Trophoblast cell (in vitro differentiated cells and primary cell): ENCODE measurements at regions not wholly inside any gene's neighbourhood (a gene's known extent, or its start where the extent isn't known, plus 50 kb on each side); places are given as distances from the start of the nearest gene placed in this dataset.
"Not testable (repeated sequence)": the region's sequence is repeated elsewhere in the genome, so short reads cannot be mapped to it uniquely, and the experiment has no call there.

Experiments
- DNase-seq, 2 donors: peaks; one replicate each; pipeline ENCODE4 v3.0.0-alpha.2; 2016
- H2AFZ ChIP-seq: 2 replicates; pipeline ENCODE4 v1.6.1; 2013; ENCODE audit warnings: low read length, moderate library complexity, mild to moderate bottlenecking; ENCODE audit not compliant: insufficient read depth, poor library complexity
- H2AK5ac ChIP-seq: 2 replicates; pipeline ENCODE4 v1.6.1; 2013; ENCODE audit warnings: mild to moderate bottlenecking, low read length
- H2BK120ac ChIP-seq: 2 replicates; pipeline ENCODE4 v1.6.1; 2013; ENCODE audit warnings: low read length, mild to moderate bottlenecking, moderate library complexity; ENCODE audit not compliant: insufficient read depth, poor library complexity
- H2BK12ac ChIP-seq: 2 replicates; pipeline ENCODE4 v1.6.1; 2013; ENCODE audit warnings: mild to moderate bottlenecking, low read length, moderate library complexity
- H2BK5ac ChIP-seq: 2 replicates; pipeline ENCODE4 v1.6.1; 2013; ENCODE audit warnings: low read length, low read depth, moderate library complexity, mild to moderate bottlenecking; ENCODE audit not compliant: poor library complexity
- H3K14ac ChIP-seq: 2 replicates; pipeline ENCODE4 v1.6.1; 2013; ENCODE audit warnings: mild to moderate bottlenecking, low read length
- H3K18ac ChIP-seq: 2 replicates; pipeline ENCODE4 v1.6.1; 2013; ENCODE audit warnings: mild to moderate bottlenecking, low read length
- H3K23ac ChIP-seq: 2 replicates; pipeline ENCODE4 v1.6.1; 2013; ENCODE audit warnings: low read length
- H3K27ac ChIP-seq: 2 replicates; pipeline ENCODE4 v1.5.1; 2013; ENCODE audit warnings: low read depth, mild to moderate bottlenecking, inconsistent platforms, low read length, moderate library complexity
- H3K27me3 ChIP-seq: 2 replicates; pipeline ENCODE4 v1.6.1; 2013; ENCODE audit warnings: inconsistent platforms, mild to moderate bottlenecking, low read length, moderate library complexity; ENCODE audit not compliant: insufficient read depth
- H3K36me3 ChIP-seq, 2 experiments: 1 replicate in 1 of 2; 2 replicates in 1 of 2; pipeline ENCODE4 v1.6.1; 2013; ENCODE audit warnings: low read length in 2 of 2, mild to moderate bottlenecking in 2 of 2, moderate library complexity in 1 of 2; ENCODE audit not compliant: insufficient read depth in 2 of 2, control insufficient read depth in 1 of 2
- H3K4ac ChIP-seq: 2 replicates; pipeline ENCODE4 v1.6.1; 2013; ENCODE audit warnings: low read depth, mild to moderate bottlenecking, low read length, moderate library complexity
- H3K4me1 ChIP-seq, 2 experiments: 1 replicate in 1 of 2; 2 replicates in 1 of 2; pipeline ENCODE4 v1.6.1; 2013; ENCODE audit warnings: low read length in 2 of 2, mild to moderate bottlenecking in 2 of 2, moderate library complexity in 1 of 2; ENCODE audit not compliant: insufficient read depth in 2 of 2, control insufficient read depth in 1 of 2
- H3K4me2 ChIP-seq: 2 replicates; pipeline ENCODE4 v1.6.1; 2013; ENCODE audit warnings: inconsistent platforms, mild to moderate bottlenecking, low read length, moderate library complexity
- H3K4me3 ChIP-seq: 2 replicates; pipeline ENCODE4 v1.5.1; 2013; ENCODE audit warnings: mild to moderate bottlenecking, low read depth, low read length, inconsistent platforms
- H3K79me1 ChIP-seq: one replicate; pipeline ENCODE4 v1.6.1; 2013; ENCODE audit warnings: low read length
- H3K79me2 ChIP-seq: 2 replicates; pipeline ENCODE4 v1.6.1; 2013; ENCODE audit warnings: low read length, mild to moderate bottlenecking; ENCODE audit not compliant: control insufficient read depth, insufficient read depth, poor library complexity
- H3K9ac ChIP-seq: 2 replicates; pipeline ENCODE4 v1.6.1; 2013; ENCODE audit warnings: mild to moderate bottlenecking, low read length
- H3K9me3 ChIP-seq: 2 replicates; pipeline ENCODE4 v1.6.1; 2013; ENCODE audit warnings: low read depth, mild to moderate bottlenecking, control low read depth, inconsistent platforms, low read length; ENCODE audit not compliant: insufficient read depth
- H4K12ac ChIP-seq: 2 replicates; pipeline ENCODE4 v1.6.1; 2013; ENCODE audit warnings: low read depth, mild to moderate bottlenecking, low read length, moderate library complexity
- H4K8ac ChIP-seq: 2 replicates; pipeline ENCODE4 v1.6.1; 2013; ENCODE audit warnings: low read depth, mild to moderate bottlenecking, low read length, moderate library complexity
- H4K91ac ChIP-seq: one replicate; pipeline ENCODE4 v1.6.1; 2013; ENCODE audit warnings: low read depth, mild to moderate bottlenecking, low read length, moderate library complexity
- WGBS: extraction: QIAGEN DNeasy Blood & Tissue Kit; methylation state at CpG from one replicate; pipeline ENCODE4 v1.1.7; 2013; ENCODE audit warnings: missing lambda C conversion rate; ENCODE audit not compliant: insufficient read length, insufficient coverage; ENCODE audit errors: extremely low coverage; 5-methylcytosine and 5-hydroxymethylcytosine counted together

- not testable (repeated sequence) for H3K79me1 ChIP-seq, H3K27me3 ChIP-seq, H3K79me2 ChIP-seq, H4K8ac ChIP-seq, H3K4me3 ChIP-seq, H3K4me1 ChIP-seq, DNase-seq, H3K23ac ChIP-seq, H4K91ac ChIP-seq, H3K27ac ChIP-seq, H2AK5ac ChIP-seq, H3K14ac ChIP-seq, H3K4me2 ChIP-seq, H3K9ac ChIP-seq, H3K4ac ChIP-seq, H3K9me3 ChIP-seq, H3K36me3 ChIP-seq, H2BK5ac ChIP-seq, H2BK120ac ChIP-seq, H4K12ac ChIP-seq, H3K18ac ChIP-seq, H2AFZ ChIP-seq, H2BK12ac ChIP-seq
- WGBS = no CpG with 5 or more reads among the region's 1 CpG
Measured at GRCh38 chr6:14481946-14482345, 364.4 kb downstream of the CD83 start.

- peaks cover 17% of the 10 kb centered on the region for H3K9me3 ChIP-seq
- no peak overlapping the region for H2AK5ac ChIP-seq
- H4K12ac ChIP-seq = no peak overlapping the region
- H3K27ac ChIP-seq = no peak overlapping the region
- H3K79me2 ChIP-seq = no peaks in the 10 kb centered on the region
- no peak for DNase-seq
- no peaks in the 10 kb centered on the region for H3K79me1 ChIP-seq
- H2BK5ac ChIP-seq = no peak overlapping the region
- no peak overlapping the region for H4K8ac ChIP-seq
- no peak overlapping the region for H3K4me3 ChIP-seq
- no peak overlapping the region for H2BK12ac ChIP-seq
- H2BK120ac ChIP-seq = no peak overlapping the region
- no peak overlapping the region for H3K9ac ChIP-seq
- no peaks in the 10 kb centered on the region for H3K4me1 ChIP-seq
- no peak overlapping the region for H3K4me2 ChIP-seq
- no peak overlapping the region for H2AFZ ChIP-seq
- no peaks in the 10 kb centered on the region for H3K36me3 ChIP-seq
- no peaks in the 10 kb centered on the region for H3K27me3 ChIP-seq
- no peak overlapping the region for H3K23ac ChIP-seq
- no peak overlapping the region for H3K18ac ChIP-seq
- H4K91ac ChIP-seq = no peak overlapping the region
- no peak overlapping the region for H3K14ac ChIP-seq
- no CpG with 5 or more reads among the region's 3 CpGs for WGBS
- H3K4ac ChIP-seq = no peak overlapping the region
Measured at GRCh38 chr6:14487625-14488024, 370.1 kb downstream of the CD83 start.

GRCh38 chr6:14488180-14488579 is 370.6 kb downstream of the CD83 start:
- Histone ChIP-seq H3K9me3 (peaks cover 17% of the 10 kb centered on the region), H2BK5ac (no peak overlapping the region), H3K23ac (no peak overlapping the region), H2AFZ (no peak overlapping the region), H3K27me3 (no peaks in the 10 kb centered on the region), H3K4me2 (no peak overlapping the region), H3K79me2 (no peaks in the 10 kb centered on the region), H2BK120ac (no peak overlapping the region), H3K18ac (no peak overlapping the region), H3K9ac (no peak overlapping the region), H4K91ac (no peak overlapping the region), H3K4me1 (no peaks in the 10 kb centered on the region), H3K27ac (no peak overlapping the region), H3K4ac (no peak overlapping the region), H4K12ac (no peak overlapping the region), H3K36me3 (no peaks in the 10 kb centered on the region), H3K14ac (no peak overlapping the region), H4K8ac (no peak overlapping the region), H2BK12ac (no peak overlapping the region), H3K4me3 (no peak overlapping the region), H3K79me1 (no peaks in the 10 kb centered on the region), H2AK5ac (no peak overlapping the region)
- no CpG with 5 or more reads among the region's 2 CpGs for WGBS
- no peak for DNase-seq

GRCh38 chr6:14489445-14489844 is 371.9 kb downstream of the CD83 start:
- Histone ChIP-seq H4K12ac (no peak overlapping the region), H4K91ac (no peak overlapping the region), H3K4me2 (no peak overlapping the region), H3K79me1 (no peaks in the 10 kb centered on the region), H3K27ac (no peak overlapping the region), H2AFZ (no peak overlapping the region), H3K9me3 (peaks cover 17% of the 10 kb centered on the region), H3K36me3 (no peaks in the 10 kb centered on the region), H3K14ac (no peak overlapping the region), H4K8ac (no peak overlapping the region), H3K4ac (no peak overlapping the region), H3K4me3 (no peak overlapping the region), H3K27me3 (no peaks in the 10 kb centered on the region), H3K4me1 (no peaks in the 10 kb centered on the region), H2BK120ac (no peak overlapping the region), H3K23ac (no peak overlapping the region), H3K79me2 (no peaks in the 10 kb centered on the region), H2BK5ac (no peak overlapping the region), H2BK12ac (no peak overlapping the region), H3K9ac (no peak overlapping the region), H2AK5ac (no peak overlapping the region), H3K18ac (no peak overlapping the region)
- no CpG with 5 or more reads among the region's 3 CpGs for WGBS
- no peak for DNase-seq
